Activated CD4-positive, alpha-beta T cell treated with anti-CD3 and anti-CD28 coated beads for 48 hours (primary cell): ENCODE measurements at regions not wholly inside any gene's neighbourhood (a gene's known extent, or its start where the extent isn't known, plus 50 kb on each side); places are given as distances from the start of the nearest gene placed in this dataset.

Experiments used
- DNase-seq: peaks from one replicate; pipeline ENCODE4 v3.0.0-alpha.2; 2020

GRCh38 chr7:47690902-47691558, 109.1 kb upstream of the TNS3 start:
- no peak for DNase-seq

- no peak for DNase-seq
These were observed 107.6 kb upstream of the TNS3 start for GRCh38 chr7:47689558-47689957.

GRCh38 chr7:47688311-47689100, 106.6 kb upstream of the TNS3 start:
- no peak for DNase-seq

- no peak for DNase-seq
These were observed 103.9 kb upstream of the TNS3 start for GRCh38 chr7:47685712-47686376.

GRCh38 chr7:47685151-47685550, 103.2 kb upstream of the TNS3 start:
- no peak for DNase-seq

- DNase-seq = no peak
These were observed 102.8 kb upstream of the TNS3 start for GRCh38 chr7:47684728-47685127.

GRCh38 chr7:47683485-47683898, 101.6 kb upstream of the TNS3 start:
- DNase-seq = no peak

GRCh38 chr7:47682874-47683273, 101.0 kb upstream of the TNS3 start:
- DNase-seq = no peak

GRCh38 chr7:47681249-47681810, 99.4 kb upstream of the TNS3 start:
- no peak for DNase-seq

GRCh38 chr7:47678641-47679380, 96.9 kb upstream of the TNS3 start:
- no peak for DNase-seq

- no peak for DNase-seq
These were observed 95.8 kb upstream of the TNS3 start for GRCh38 chr7:47677664-47678063.

- no peak for DNase-seq
These were observed 95.2 kb upstream of the TNS3 start for GRCh38 chr7:47677093-47677492.

GRCh38 chr7:47672977-47673381, 91.1 kb upstream of the TNS3 start:
- no peak for DNase-seq

- no peak for DNase-seq
These were observed 90.4 kb upstream of the TNS3 start for GRCh38 chr7:47672271-47672791.

- no peak for DNase-seq
These were observed 89.4 kb upstream of the TNS3 start for GRCh38 chr7:47671358-47671757.

GRCh38 chr7:47670729-47671128, 88.8 kb upstream of the TNS3 start:
- DNase-seq = no peak

- DNase-seq = no peak
These were observed 88.0 kb upstream of the TNS3 start for GRCh38 chr7:47669901-47670384.

GRCh38 chr7:47669178-47669891, 87.4 kb upstream of the TNS3 start:
- peak; percentile 20 for DNase-seq

GRCh38 chr7:47666164-47666862, 84.4 kb upstream of the TNS3 start:
- no peak for DNase-seq

GRCh38 chr7:47664650-47665195, 82.8 kb upstream of the TNS3 start:
- DNase-seq = no peak

GRCh38 chr7:47663851-47664250, 81.9 kb upstream of the TNS3 start:
- no peak for DNase-seq
